22Rv1 (cell line): ENCODE measurements at regions not wholly inside any gene's neighbourhood (a gene's known extent, or its start where the extent isn't known, plus 50 kb on each side); places are given as distances from the start of the nearest gene placed in this dataset.
"Not testable (repeated sequence)": the region's sequence is repeated elsewhere in the genome, so short reads cannot be mapped to it uniquely, and the experiment has no call there.

ENCODE experiments used
- ZFX ChIP-seq: fragments of 450-650 bp; IDR thresholded peaks from 2 replicates; pipeline ENCODE4 v1.6.1; 2017; ENCODE audit warnings: antibody characterized with exemption, borderline replicate concordance
- TF ChIP-seq, protein P1 (sequence below): fragments of 450-650 bp; IDR thresholded peaks from 2 replicates; pipeline ENCODE4 v1.5.1; 2017; ENCODE audit warnings: mild to moderate bottlenecking

DNA sequence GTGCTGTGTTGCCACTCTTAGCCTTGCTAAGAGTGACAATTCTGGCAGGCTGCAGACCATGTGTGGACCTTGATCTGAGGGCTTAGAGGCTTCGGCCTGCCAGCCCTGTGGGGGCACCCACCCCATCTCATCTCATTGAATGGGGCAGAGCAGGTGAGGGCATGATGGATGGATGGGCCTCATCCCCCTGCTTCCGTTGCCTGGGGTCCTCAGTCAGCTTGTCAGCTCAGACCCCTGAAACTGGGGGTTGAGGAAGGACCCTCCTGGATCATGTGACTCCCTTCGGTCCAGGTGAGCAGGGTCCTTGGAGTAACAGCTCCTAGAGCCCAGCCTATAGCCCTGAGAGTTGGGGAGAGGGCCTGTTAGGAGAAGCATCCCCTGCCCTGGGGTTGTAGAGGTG lies 3076.8 kb downstream of the RPIA start:
- not testable (repeated sequence) for TF ChIP-seq ZFX
- TF ChIP-seq, protein P1, sequence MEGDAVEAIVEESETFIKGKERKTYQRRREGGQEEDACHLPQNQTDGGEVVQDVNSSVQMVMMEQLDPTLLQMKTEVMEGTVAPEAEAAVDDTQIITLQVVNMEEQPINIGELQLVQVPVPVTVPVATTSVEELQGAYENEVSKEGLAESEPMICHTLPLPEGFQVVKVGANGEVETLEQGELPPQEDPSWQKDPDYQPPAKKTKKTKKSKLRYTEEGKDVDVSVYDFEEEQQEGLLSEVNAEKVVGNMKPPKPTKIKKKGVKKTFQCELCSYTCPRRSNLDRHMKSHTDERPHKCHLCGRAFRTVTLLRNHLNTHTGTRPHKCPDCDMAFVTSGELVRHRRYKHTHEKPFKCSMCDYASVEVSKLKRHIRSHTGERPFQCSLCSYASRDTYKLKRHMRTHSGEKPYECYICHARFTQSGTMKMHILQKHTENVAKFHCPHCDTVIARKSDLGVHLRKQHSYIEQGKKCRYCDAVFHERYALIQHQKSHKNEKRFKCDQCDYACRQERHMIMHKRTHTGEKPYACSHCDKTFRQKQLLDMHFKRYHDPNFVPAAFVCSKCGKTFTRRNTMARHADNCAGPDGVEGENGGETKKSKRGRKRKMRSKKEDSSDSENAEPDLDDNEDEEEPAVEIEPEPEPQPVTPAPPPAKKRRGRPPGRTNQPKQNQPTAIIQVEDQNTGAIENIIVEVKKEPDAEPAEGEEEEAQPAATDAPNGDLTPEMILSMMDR: not testable (repeated sequence)
